Stimulated activated CD8-positive, alpha-beta memory T cell treated with anti-CD3 and anti-CD28 coated beads, Interleukin-15, amount 100 ng/mL, for 1 hour (primary cell): ENCODE measurements at regions not wholly inside any gene's neighbourhood (a gene's known extent, or its start where the extent isn't known, plus 50 kb on each side); places are given as distances from the start of the nearest gene placed in this dataset.

Source experiments
- DNase-seq: peaks from one replicate; pipeline ENCODE4 v3.0.0-alpha.2; 2020; ENCODE audit warnings: low read depth

GRCh38 chr2:180364719-180365118, 357.6 kb upstream of the CWC22 start:
- no peak for DNase-seq

DNA sequence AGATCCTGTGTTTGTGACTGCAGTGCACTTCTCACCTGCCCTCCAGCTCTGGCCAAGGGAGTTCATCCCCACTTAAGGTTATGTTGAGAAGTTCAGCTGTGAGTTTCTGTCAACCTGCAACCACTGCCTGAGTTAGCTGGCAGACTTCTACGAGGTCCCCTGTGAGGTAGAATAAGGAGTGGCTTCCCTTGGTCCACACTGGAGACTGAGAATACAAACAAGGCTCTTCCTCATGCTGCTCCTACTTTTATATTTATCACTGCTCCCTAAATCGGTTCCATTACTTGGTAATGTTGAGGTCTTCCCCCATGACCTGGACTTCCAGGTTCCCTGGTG, 353.2 kb upstream of the CWC22 start:
- no peak for DNase-seq

GRCh38 chr2:180359522-180360282, 352.6 kb upstream of the CWC22 start:
- DNase-seq = no peak

GRCh38 chr2:180358458-180358857, 351.4 kb upstream of the CWC22 start:
- no peak for DNase-seq

- no peak for DNase-seq
These were observed 349.6 kb upstream of the CWC22 start for GRCh38 chr2:180356676-180357075.

GRCh38 chr2:180352620-180353019, 345.5 kb upstream of the CWC22 start:
- DNase-seq = no peak

DNA sequence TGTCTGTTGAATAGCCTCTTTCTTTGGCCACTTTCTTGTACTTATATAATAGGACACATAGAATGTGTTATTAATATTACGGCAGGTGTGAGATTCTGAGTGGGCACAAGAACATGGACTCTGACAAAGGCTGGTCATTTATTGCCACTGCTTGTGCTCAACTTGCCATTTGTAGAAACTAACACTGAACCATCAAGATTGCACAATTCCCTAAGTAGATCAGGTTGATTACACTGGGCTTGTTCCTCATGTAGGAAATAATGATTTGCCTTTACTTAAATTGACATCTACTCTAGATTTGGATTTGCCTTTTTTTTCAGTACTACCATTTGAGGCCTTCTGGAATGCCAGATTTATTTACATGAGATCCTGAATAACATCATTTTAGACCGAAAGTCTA, 342.7 kb upstream of the CWC22 start:
- DNase-seq = no peak

DNA sequence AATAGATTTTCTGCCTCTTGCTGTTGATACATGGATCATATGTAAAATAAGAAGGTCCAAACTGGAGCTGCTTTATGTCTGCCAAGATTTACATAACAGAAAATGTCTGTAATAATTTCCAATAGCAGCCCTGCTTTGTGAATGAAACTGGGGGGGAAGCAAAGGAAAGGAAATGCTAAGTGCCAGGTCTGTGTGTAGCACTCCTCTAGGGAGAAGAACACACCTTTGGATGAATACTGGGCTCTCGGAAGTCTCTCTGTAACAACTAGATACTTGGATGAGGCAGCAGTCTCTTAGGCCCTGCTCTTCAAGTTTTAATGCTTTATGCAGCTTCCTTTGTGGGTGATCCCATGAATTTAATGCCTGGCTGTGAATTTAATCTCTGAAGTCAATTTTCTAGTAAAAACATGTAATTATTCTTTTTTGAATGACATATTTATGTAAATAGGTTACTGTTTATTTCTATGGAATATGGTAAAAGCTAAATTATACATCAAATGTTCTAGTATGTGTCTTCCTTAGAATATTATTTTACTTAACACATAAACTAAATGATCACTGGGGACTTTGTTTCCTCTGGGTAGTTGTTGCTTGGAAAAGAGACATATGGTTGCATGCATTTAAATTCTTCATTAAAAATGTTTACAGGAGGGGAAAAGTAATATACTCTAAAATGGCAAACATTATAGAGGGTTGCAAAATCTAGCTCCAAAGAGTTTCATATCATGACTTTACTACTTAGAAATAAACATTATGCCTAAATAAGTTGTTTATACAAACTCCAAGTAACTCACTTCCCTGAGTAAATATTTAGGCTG, 336.6 kb upstream of the CWC22 start:
- no peak for DNase-seq

- no peak for DNase-seq
These were observed 330.0 kb upstream of the CWC22 start for GRCh38 chr2:180337136-180337535.

DNA sequence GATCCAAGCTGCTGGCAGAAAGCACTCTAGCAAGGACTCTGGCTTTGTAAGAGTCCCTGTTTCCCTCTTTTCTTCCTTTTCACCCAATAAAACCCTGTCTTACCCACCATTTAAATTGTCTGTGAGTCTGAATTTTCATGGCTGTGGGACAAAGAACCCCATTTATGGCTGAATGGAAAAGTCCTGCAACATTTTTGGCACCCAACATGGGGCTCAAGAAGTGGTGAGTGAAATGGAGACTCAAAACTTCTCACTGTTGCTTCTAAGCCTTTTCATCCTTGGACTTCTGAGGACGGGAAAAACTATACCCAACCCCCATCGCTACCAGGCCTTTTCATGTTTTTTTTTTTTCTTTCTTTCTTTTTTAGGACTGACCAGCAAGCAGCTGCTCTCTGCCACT, 329.5 kb upstream of the CWC22 start:
- DNase-seq = no peak

- DNase-seq = no peak
These were observed 327.4 kb upstream of the CWC22 start for GRCh38 chr2:180334514-180334913.

GRCh38 chr2:180328795-180329422, 321.8 kb upstream of the CWC22 start:
- DNase-seq = no peak

GRCh38 chr2:180327185-180327584, 320.1 kb upstream of the CWC22 start:
- no peak for DNase-seq

- DNase-seq = no peak
These were observed 318.5 kb upstream of the CWC22 start for GRCh38 chr2:180325416-180326120.

DNA sequence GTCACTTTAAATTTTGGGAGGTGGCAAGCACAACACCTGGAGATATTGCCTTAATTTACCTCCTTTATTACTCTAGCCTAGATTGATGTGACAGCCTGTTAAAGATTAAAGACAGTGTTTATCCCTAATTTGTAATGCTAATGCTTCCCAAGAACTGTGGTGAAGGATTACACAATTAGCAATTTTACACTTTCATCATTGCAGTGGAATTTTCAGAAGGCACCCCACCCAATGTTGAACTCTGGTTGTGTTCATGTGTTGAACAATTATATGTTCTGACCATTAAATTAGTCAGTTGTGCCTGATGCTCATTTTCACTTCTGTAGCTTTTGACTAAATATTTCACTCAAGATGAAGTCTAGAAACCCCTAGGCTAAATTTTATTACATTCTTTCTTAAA, 317.1 kb upstream of the CWC22 start:
- no peak for DNase-seq

GRCh38 chr2:180322781-180323180, 315.7 kb upstream of the CWC22 start:
- no peak for DNase-seq

- DNase-seq = no peak
These were observed 312.7 kb upstream of the CWC22 start for GRCh38 chr2:180319586-180320405.

GRCh38 chr2:180314086-180314485, 307.0 kb upstream of the CWC22 start:
- no peak for DNase-seq

DNA sequence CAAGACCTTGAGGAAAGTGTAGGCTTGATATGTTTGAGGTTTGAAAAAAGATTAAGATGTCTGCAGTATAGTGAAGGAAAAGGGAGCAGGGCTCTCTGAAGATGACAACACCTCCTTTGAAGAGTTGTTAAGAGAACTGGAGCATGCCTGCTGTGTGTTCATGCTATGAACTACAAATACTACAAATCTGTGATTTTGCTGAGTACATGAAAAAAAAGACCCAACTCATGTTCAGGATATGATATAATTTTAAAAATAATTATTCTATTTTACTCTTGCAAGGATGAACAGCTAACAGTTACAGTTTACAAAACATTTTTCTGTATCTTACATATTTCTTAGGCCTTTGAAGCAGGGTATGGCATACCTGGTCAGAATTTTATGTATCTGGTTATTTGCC, 305.4 kb upstream of the CWC22 start:
- no peak for DNase-seq

- no peak for DNase-seq
These were observed 300.0 kb upstream of the CWC22 start for GRCh38 chr2:180307096-180307495.

GRCh38 chr2:180306346-180306745, 299.2 kb upstream of the CWC22 start:
- DNase-seq = no peak
